ENCODE measurements at regions not wholly inside any gene's neighbourhood (a gene's known extent, or its start where the extent isn't known, plus 50 kb on each side); places are given as distances from the start of the nearest gene placed in this dataset.

DNA sequence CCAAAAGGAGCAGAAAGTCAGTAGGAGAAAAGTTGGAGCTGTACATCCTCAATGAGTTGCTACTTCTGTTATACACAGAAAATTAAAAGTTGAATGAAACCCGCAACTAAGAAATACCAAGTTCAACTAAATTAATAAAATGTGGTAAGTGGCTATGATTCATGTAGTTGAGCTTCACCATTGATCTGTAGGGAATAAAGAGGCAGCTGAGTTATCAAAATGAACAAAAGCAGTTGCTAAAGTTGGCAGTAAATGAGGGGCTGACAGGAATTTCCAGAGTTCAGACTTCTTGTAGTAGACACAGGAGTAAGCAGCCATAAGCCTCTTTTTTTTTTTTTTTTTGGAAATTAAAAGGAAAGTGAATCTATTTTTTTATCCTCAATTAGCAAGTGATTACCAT is 234.6 kb downstream of the POSTN start:
- TF ChIP-seq, protein P1, sequence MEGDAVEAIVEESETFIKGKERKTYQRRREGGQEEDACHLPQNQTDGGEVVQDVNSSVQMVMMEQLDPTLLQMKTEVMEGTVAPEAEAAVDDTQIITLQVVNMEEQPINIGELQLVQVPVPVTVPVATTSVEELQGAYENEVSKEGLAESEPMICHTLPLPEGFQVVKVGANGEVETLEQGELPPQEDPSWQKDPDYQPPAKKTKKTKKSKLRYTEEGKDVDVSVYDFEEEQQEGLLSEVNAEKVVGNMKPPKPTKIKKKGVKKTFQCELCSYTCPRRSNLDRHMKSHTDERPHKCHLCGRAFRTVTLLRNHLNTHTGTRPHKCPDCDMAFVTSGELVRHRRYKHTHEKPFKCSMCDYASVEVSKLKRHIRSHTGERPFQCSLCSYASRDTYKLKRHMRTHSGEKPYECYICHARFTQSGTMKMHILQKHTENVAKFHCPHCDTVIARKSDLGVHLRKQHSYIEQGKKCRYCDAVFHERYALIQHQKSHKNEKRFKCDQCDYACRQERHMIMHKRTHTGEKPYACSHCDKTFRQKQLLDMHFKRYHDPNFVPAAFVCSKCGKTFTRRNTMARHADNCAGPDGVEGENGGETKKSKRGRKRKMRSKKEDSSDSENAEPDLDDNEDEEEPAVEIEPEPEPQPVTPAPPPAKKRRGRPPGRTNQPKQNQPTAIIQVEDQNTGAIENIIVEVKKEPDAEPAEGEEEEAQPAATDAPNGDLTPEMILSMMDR (IDR thresholded peaks at IDR 0.05; ENCODE audit: poor library complexity) = no peak
- TF ChIP-seq EZH2phosphoT487 (IDR thresholded peaks at IDR 0.05; ENCODE audit: low read depth, severe bottlenecking, unreplicated experiment) = no peak

All from hepatocyte (in vitro differentiated cells).